ENCODE measurements at regions not wholly inside any gene's neighbourhood (a gene's known extent, or its start where the extent isn't known, plus 50 kb on each side); places are given as distances from the start of the nearest gene placed in this dataset.
"Not testable (repeated sequence)": the region's sequence is repeated elsewhere in the genome, so short reads cannot be mapped to it uniquely, and the experiment has no call there.

DNA sequence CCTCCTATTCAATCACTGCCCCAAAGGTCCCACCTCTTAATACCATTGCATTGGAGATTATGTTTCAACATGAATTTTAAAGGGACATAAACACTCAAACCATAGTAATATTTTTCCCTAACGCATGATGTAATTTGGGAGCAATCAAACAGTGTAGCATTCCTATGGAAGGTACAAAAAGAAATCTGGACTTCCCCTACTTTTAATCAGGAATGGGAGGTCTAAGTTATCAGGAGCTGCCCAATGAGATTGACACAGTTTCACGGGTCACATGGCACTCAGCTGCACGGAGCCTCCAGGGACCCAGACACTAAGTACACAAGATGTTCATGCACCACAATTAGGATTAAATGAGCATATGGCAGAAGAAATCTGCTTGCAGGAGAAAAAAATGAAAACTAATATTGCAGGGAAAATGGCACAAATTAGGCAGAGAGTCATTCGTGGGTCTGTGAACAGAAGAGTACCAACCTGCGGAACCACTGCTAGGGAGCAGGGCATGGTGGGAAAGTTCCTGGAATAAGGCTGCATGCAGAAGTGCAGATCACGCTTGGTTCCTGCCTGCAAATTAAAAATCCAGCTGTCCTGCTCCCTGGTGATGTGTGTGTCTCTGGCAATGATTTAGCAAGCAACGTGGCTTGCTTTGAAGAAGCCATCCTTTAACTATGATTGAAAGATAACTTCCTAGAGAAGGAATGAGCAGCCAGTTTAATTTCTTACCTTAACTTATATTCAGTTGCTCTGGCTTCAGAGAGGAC is 326.6 kb upstream of the ID2 start:
- DNase-seq (ENCODE audit: low spot score): no peak
- ATAC-seq: no peak

GRCh38 chr2:8357738-8358518 is 323.9 kb upstream of the ID2 start:
- DNase-seq (ENCODE audit: low spot score) (no peak), ATAC-seq (no peak)

DNA sequence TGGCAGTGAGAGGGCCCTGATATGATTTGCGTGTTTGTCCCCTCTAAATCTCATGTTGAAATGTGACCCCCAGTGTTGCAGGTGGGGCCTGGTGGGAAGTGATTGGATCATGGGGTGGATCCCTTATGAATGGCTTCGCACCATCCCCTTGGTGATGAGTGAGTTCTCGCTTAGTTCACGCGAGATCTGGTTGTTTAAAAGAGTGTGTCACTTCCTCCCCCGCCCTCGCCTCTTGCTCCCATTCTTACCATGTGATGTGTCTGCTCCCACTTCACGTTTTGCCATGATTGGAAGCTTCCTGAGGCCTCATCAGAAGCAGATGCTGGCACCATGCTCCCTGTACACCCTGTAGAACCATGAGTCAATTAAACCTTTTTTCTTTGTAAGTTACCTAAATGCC is 319.9 kb upstream of the ID2 start:
- DNase-seq (ENCODE audit: low spot score): no peak
- no peak for ATAC-seq

DNA sequence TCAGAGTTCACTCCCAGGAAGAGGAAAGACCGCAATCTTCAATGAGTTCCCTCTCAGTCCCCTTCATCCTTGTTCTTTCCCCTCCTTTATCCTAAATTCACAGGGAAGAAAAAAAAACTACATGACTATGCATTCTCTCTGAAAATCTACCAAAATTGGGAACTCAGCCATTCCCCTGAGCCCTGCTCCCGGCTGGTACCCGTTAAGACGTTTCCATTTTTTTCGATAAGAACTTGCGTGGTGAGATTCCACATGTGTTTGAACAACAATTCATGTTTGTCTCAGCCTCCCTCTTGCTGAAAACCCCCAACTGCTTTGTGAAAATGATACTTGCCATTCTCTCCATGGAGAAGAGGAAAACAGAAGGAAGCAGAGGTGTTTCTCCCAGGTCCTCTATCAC is 318.7 kb upstream of the ID2 start:
- no peak for DNase-seq (ENCODE audit: low spot score)
- no peak for ATAC-seq

GRCh38 chr2:8364668-8365067 is 317.2 kb upstream of the ID2 start:
- DNase-seq (ENCODE audit: low spot score) (no peak), ATAC-seq (peak; percentile 60)

GRCh38 chr2:8365331-8365910 is 316.4 kb upstream of the ID2 start:
- no peak for ATAC-seq
- no peak for DNase-seq (ENCODE audit: low spot score)

- no peak for DNase-seq (ENCODE audit: low spot score)
- ATAC-seq: no peak
Measured at GRCh38 chr2:8367833-8368232, 314.0 kb upstream of the ID2 start.

GRCh38 chr2:8368463-8368862 is 313.4 kb upstream of the ID2 start:
- DNase-seq (ENCODE audit: low spot score) (no peak), ATAC-seq (no peak)

- no peak for DNase-seq (ENCODE audit: low spot score)
- peak; percentile 50 for ATAC-seq
Measured at GRCh38 chr2:8369522-8369921, 312.3 kb upstream of the ID2 start.

DNA sequence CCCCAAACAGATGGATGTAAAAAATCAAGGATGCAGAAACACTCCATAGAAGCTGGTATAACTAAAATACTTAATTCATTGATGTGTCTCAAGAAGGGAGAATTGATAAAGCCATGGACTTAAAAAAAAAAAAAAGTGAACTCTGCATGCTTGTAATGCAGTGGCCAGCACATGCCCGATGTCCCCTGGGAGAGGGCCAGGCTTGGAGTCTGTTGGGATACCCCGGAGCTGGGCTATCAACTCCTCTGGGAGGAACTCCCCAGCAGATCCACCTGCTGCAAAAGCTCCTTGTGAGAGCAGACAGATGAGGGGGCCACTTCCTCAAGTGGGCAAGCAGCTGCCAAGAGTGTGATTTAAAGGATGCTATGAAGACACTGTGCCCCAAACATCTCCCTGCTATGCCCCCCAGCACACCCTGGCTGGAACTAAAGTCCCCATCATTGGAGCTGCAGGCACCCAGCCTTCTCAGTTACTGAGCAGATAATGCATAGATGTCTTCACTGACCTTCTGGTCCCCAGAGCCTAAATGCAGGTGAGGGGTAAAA is 311.5 kb upstream of the ID2 start:
- no peak for DNase-seq (ENCODE audit: low spot score)
- peak; percentile 62 for ATAC-seq

DNA sequence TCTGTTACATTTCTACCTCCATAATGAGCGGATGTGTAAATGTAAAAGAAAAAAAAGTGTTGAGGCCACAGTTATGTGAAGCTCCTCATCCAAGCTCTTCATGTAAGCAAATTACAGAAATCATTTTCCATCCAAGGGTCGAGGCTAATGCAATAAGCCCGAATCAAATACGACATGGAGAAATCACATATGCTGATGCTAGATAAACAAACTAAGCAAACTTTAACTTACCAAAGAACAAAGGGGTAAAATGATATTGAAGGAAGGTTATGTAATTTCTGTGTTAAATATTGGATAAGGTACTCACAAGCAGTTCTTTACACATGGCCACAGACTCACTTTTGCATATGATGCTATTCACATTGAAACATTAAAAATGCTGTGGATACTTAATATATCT is 310.2 kb upstream of the ID2 start:
- no peak for DNase-seq (ENCODE audit: low spot score)
- peak; percentile 71 for ATAC-seq

GRCh38 chr2:8374782-8375181 is 307.1 kb upstream of the ID2 start:
- DNase-seq (ENCODE audit: low spot score): no peak

GRCh38 chr2:8376603-8377410 is 305.0 kb upstream of the ID2 start:
- ATAC-seq: no peak
- no peak for DNase-seq (ENCODE audit: low spot score)

More at GRCh38 chr2:8374782-8375181, 307.1 kb upstream of the ID2 start:
- ATAC-seq: no peak

DNA sequence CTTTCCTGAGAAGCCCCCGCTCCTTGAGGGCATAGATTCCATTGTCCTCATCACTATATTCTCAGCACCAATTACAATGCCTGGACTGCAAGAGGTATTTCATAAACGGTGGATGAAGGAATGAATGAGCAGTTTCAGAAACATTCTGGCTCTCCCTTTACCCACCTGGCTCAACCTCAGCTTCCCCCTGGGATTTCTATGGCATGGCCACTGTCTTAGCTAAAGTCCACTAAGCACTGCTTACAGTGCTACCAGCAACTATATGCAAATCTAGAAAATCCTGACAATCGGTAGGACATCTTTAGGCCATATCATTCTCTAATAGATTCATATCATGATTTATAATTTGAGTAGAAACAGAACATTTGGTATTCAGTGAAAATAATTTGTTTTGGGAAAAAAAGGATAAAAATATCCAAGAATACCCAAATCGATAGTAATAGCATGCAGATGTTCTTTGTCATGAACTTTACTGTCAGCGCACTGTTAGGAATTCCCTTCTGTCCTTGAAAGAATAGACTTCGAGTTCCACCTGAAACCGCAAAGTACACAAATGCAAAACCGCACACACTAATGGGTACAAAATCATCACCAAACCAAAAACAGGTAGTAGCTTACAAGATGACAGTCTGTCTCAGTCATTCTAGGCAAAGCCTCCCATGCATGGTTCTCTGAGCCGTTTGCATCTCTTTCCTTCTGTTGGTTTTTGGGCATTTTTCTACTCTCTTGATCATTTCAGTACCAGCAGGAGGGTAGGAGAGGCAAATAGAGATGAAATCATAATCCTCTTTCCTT is 303.6 kb upstream of the ID2 start:
- DNase-seq (ENCODE audit: low spot score) (no peak), ATAC-seq (no peak)

GRCh38 chr2:8379128-8379527 is 302.7 kb upstream of the ID2 start:
- no peak for ATAC-seq
- no peak for DNase-seq (ENCODE audit: low spot score)

- DNase-seq (ENCODE audit: low spot score) (no peak), ATAC-seq (no peak)
Measured at GRCh38 chr2:8379549-8379948, 302.3 kb upstream of the ID2 start.

GRCh38 chr2:8380026-8380425 is 301.8 kb upstream of the ID2 start:
- DNase-seq (ENCODE audit: low spot score) (no peak), ATAC-seq (peak; percentile 37)

DNA sequence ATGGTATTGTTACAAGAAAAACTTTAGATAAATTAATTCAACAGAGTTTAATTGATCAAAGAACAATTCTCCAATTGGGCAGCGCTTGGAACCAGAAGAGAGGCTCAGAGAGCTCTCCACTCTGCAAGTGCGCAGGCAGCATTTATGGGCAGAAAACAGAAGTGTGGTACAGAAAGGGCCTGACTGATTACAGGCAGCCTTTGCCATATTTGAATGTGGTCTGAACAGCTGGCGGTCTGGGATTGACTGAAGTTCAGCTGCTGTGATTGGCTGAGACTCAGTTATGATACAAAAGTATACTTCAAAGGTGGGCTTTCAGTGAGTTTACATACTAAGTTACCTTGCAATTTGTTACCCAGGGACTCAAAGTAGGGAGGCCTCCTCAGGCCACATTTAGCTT is 301.3 kb upstream of the ID2 start:
- no peak for DNase-seq (ENCODE audit: low spot score)
- ATAC-seq: no peak

DNA sequence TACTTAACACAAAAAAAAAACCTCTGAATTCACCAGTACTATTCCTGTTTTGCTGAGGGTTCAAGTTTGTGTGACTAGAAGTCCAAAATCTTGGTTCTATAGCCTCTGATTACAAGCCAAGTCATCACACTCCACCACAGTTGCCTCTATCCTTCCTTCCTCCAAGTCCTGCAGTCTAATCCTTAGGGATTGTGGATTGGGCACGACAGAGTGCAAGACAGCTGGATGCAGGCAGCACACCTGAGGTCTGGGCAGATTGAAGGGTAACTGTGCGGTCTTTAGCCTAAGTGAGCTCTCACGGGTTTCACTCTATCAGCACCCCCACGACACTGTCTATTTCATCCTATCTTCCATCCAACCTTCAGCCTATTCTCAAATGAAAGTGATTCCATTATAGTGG is 299.4 kb upstream of the ID2 start:
- DNase-seq (ENCODE audit: low spot score) (no peak), ATAC-seq (no peak)

DNA sequence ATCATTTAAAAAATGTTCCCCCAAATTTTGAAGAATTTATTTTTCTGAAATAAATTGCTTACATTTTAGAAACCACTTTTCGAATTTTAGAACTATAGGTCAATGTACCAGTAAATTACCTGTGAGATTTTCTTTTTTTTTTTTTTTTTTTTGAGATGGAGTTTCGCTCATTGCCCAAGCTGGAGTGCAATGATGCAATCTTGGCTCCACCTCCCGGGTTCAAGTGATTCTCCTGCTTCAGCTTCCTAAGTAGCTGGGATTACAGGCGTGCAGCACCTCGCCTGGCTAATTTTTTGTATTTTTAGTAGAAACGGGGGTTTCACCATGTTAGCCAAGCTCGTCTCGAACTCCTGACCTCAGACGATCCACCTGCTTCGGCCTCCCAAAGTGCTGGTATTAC is 295.1 kb upstream of the ID2 start:
- not testable (repeated sequence) for DNase-seq (ENCODE audit: low spot score); ATAC-seq
